ENCODE measurements at regions not wholly inside any gene's neighbourhood (a gene's known extent, or its start where the extent isn't known, plus 50 kb on each side); places are given as distances from the start of the nearest gene placed in this dataset.
A peak's percentile ranks its signal among the peaks of the same experiment; 100 is the strongest.

DNA sequence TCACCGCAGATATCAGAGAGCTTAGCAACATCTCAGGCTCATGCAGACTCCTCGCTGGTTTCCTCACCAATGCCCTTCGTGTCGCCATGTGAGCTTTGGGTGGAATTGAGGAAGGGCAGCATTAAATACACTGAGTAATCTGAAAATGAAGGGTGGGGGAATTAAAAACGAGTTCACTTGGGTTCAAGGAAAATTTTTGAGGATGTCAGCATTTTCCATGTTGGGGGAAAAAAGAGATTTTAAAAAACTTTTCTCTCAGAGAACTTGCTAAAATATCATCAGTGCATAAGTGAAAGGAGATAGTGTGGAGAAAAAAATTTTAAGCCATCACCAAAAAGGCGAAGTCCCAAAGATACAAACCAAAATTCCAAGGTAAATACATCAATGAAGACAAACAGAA lies 359.3 kb downstream of the KCNRG start:
- intact Hi-C loops (cut with DNase I): loop anchor here in 1 of 10 donors (10.0 kb wide), 1 partner anchor 430 kb away; no protein-coding TSS in a partner anchor
- TF ChIP-seq CTCF (IDR thresholded peaks at IDR 0.05): no peak

DNA sequence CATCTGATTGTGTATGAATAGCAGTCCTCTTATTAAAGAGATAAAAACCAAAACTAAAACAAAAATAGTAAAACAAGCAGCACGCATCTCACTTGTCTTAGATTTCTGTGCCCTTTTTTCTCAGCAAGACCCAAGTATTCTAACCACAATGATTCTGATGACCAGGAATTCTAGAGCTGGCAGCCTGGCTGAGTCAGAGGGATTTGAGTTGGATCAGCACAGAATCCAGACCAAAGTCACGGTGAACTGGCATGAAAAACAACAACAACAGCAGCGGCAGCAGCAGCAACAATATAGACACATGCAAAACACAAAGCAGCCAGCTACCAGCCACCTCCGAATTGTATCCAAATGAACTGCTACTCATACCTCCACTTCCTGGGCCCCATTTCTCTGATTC lies 360.5 kb downstream of the KCNRG start:
- 58 to 61% methylated on average over 4 of the region's 4 CpGs for WGBS, 2 donors
- H3K36me3 ChIP-seq: no peaks in the 10 kb centered on the region
- intact Hi-C loops (cut with DNase I): loop anchor here in 4 of 10 donors (5.0 to 10.0 kb wide), 4 partner anchors 152 to 429 kb away; no protein-coding TSS in a partner anchor
- no peak overlapping the region for H3K4me3 ChIP-seq
- H3K27me3 ChIP-seq: no peaks in the 10 kb centered on the region
- H3K4me1 ChIP-seq: no peaks in the 10 kb centered on the region
- peaks cover 0 to 6% (median 1%) of the 10 kb centered on the region in 11 donors for H3K9me3 ChIP-seq
- H3K27ac ChIP-seq: no peak overlapping the region
- ATAC-seq: no peak
- no peak for TF ChIP-seq CTCF (IDR thresholded peaks at IDR 0.05)
- no peak for DNase-seq

More for the DNA sequence above, 359.3 kb downstream of the KCNRG start:
- Histone ChIP-seq H3K9me3 (no peaks in the 10 kb centered on the region), H3K27ac (no peak overlapping the region), H3K36me3 (no peaks in the 10 kb centered on the region), H3K27me3 (no peaks in the 10 kb centered on the region), H3K4me3 (no peak overlapping the region), H3K4me1 (peaks cover 0 to 9% (median 0%) of the 10 kb centered on the region in 9 donors)
- ATAC-seq (no peak), DNase-seq (no peak)
- WGBS, 2 donors: 91 to 94% methylated on average over 6 of the region's 6 CpGs

- Histone ChIP-seq H3K27ac (no peak overlapping the region), H3K9me3 (peaks cover 0 to 17% (median 3%) of the 10 kb centered on the region in 11 donors), H3K36me3 (no peaks in the 10 kb centered on the region), H3K27me3 (no peaks in the 10 kb centered on the region), H3K4me1 (no peaks in the 10 kb centered on the region), H3K4me3 (no peak overlapping the region)
- ATAC-seq (peak in 4 of 8 donors; percentile 30 to 51 (median 36)), DNase-seq (no peak)
- intact Hi-C loops (cut with DNase I): loop anchor here in 4 of 10 donors (5.0 to 10.0 kb wide), 4 partner anchors 150 to 428 kb away; no protein-coding TSS in a partner anchor
- WGBS, 2 donors: 70 to 73% methylated on average over 1 of the region's 1 CpG
- peak in 7 of 9 donors; percentile 10 to 50 (median 39) for TF ChIP-seq CTCF (IDR thresholded peaks at IDR 0.05)
These were observed 361.8 kb downstream of the KCNRG start for GRCh38 chr13:50376895-50377575.

GRCh38 chr13:50377726-50378270 lies 362.6 kb downstream of the KCNRG start:
- ATAC-seq (no peak), DNase-seq (no peak)
- H3K9me3 ChIP-seq: peaks cover 0 to 17% (median 3%) of the 10 kb centered on the region in 11 donors
- no peak for TF ChIP-seq CTCF (IDR thresholded peaks at IDR 0.05)
- H3K4me1 ChIP-seq: no peaks in the 10 kb centered on the region
- intact Hi-C loops (cut with DNase I): loop anchor here in 4 of 10 donors (5.0 to 10.0 kb wide), 4 partner anchors 150 to 427 kb away; no protein-coding TSS in a partner anchor
- WGBS, 2 donors: 91 to 97% methylated on average over 2 of the region's 2 CpGs
- H3K36me3 ChIP-seq: no peaks in the 10 kb centered on the region
- H3K27ac ChIP-seq: no peak overlapping the region
- H3K27me3 ChIP-seq: no peaks in the 10 kb centered on the region
- H3K4me3 ChIP-seq: no peak overlapping the region
